A673 (cell line): ENCODE measurements at regions not wholly inside any gene's neighbourhood (a gene's known extent, or its start where the extent isn't known, plus 50 kb on each side); places are given as distances from the start of the nearest gene placed in this dataset.

Experiments
- CTCF ChIP-seq: fragments of 300-800, 200-600 bp; sonication (generic); conservative IDR thresholded peaks from 2 replicates; pipeline ENCODE4 v1.5.1; 2017; ENCODE audit warnings: low read depth, mild to moderate bottlenecking, antibody characterized with exemption, low read length, moderate library complexity, mixed read lengths
- EZH2 ChIP-seq: fragments of 200-600 bp; sonication (generic); IDR thresholded peaks from 2 replicates; pipeline ENCODE4 v1.6.1; 2017; ENCODE audit warnings: borderline replicate concordance, low read depth, mild to moderate bottlenecking, mixed read lengths, antibody characterized with exemption, low read length; ENCODE audit not compliant: poor library complexity, severe bottlenecking

GRCh38 chr1:217150366-217150765 lies 427.1 kb upstream of the ESRRG start:
- TF ChIP-seq CTCF (no peak), EZH2 (no peak)
